PC-9 (cell line): ENCODE measurements at regions not wholly inside any gene's neighbourhood (a gene's known extent, or its start where the extent isn't known, plus 50 kb on each side); places are given as distances from the start of the nearest gene placed in this dataset.

ENCODE experiments used
- BruUV-seq: library from RNA; stranded (reverse); fragments of 400-500 nt; replicated peaks from 2 replicates; lab custom pipeline; 2021; lab: Mats Ljungman, UMichigan
- CTCF ChIA-PET: fragments of 300-600 bp; sonication (Branson Sonifier 250); formaldehyde crosslinking; loops from one replicate; lab custom pipeline; 2022; ENCODE audit warnings: antibody characterized with exemption; lab: Charles Lee
- POLR2A ChIA-PET: fragments of 300-600 bp; sonication (Branson Sonifier 250); formaldehyde crosslinking; loops from one replicate; lab custom pipeline; 2022; ENCODE audit warnings: antibody characterized with exemption; ENCODE audit not compliant: unreplicated experiment; lab: Charles Lee
- DNase-seq, 2 experiments: peaks; one replicate each; pipeline versions ENCODE4 v3.0.0 to v3.0.0-alpha.2; 2015 to 2022; ENCODE audit warnings: mixed read lengths in 1 of 2
- H2AFZ ChIP-seq: fragments of 200-600 bp; sonication (generic); 2 replicates; pipeline ENCODE4 v1.8.1; 2017; ENCODE audit warnings: antibody characterized with exemption
- H3F3A ChIP-seq: fragments of 200-600 bp; sonication (generic); 2 replicates; pipeline ENCODE4 v1.8.1; 2017; ENCODE audit warnings: antibody characterized with exemption, mild to moderate bottlenecking, low read depth; ENCODE audit not compliant: insufficient read depth
- H3K27ac ChIP-seq: fragments of 200-600 bp; sonication (generic); 2 replicates; pipeline ENCODE4 v1.6.1; 2016; ENCODE audit warnings: mixed run types
- H3K27me3 ChIP-seq: fragments of 200-600 bp; sonication (generic); 2 replicates; pipeline ENCODE4 v1.6.1; 2016; ENCODE audit warnings: low read depth, mixed run types; ENCODE audit not compliant: insufficient read depth
- H3K36me3 ChIP-seq: fragments of 200-600 bp; sonication (generic); 2 replicates; pipeline ENCODE4 v1.6.1; 2016; ENCODE audit warnings: low read depth, mixed run types
- H3K4me1 ChIP-seq: fragments of 200-600 bp; sonication (generic); replicated peaks from 2 replicates; pipeline ENCODE4 v1.6.1; 2016; ENCODE audit warnings: mixed run types; ENCODE audit not compliant: insufficient read depth
- H3K4me2 ChIP-seq: fragments of 200-600 bp; sonication (generic); 2 replicates; pipeline ENCODE4 v1.6.1; 2017; ENCODE audit warnings: mixed run types
- H3K4me3 ChIP-seq: fragments of 200-600 bp; sonication (generic); 2 replicates; pipeline ENCODE4 v1.6.1; 2016; ENCODE audit warnings: mixed run types
- H3K79me2 ChIP-seq: fragments of 200-600 bp; sonication (generic); 2 replicates; pipeline ENCODE4 v1.6.1; 2017; ENCODE audit warnings: low read depth, mixed run types
- H3K9me2 ChIP-seq: fragments of 200-600 bp; sonication (generic); 2 replicates; pipeline ENCODE4 v1.8.1; 2017; ENCODE audit warnings: mild to moderate bottlenecking; ENCODE audit not compliant: insufficient read depth
- H3K9me3 ChIP-seq: fragments of 200-600 bp; sonication (generic); 2 replicates; pipeline ENCODE4 v1.8.1; 2016; ENCODE audit warnings: low read depth; ENCODE audit not compliant: insufficient read depth
- H4K20me1 ChIP-seq: fragments of 200-600 bp; sonication (generic); 2 replicates; pipeline ENCODE4 v1.8.1; 2017; ENCODE audit not compliant: insufficient read depth
- CTCF ChIP-seq: fragments of 200-600 bp; sonication (generic); conservative IDR thresholded peaks from 2 replicates; pipeline ENCODE4 v1.6.1; 2017; ENCODE audit warnings: mixed run types, antibody characterized with exemption, mild to moderate bottlenecking, moderate library complexity
- EZH2 ChIP-seq: fragments of 200-600 bp; sonication (generic); IDR thresholded peaks from 2 replicates; pipeline ENCODE4 v1.8.0; 2017; ENCODE audit warnings: antibody characterized with exemption, low read depth
- intact Hi-C: fragments of 100-400 bp; cut with micrococcal nuclease; formaldehyde crosslinking; loops from one replicate; pipeline ENCODE4 v1.10.0; 2022; ENCODE audit not compliant: unreplicated experiment

DNA sequence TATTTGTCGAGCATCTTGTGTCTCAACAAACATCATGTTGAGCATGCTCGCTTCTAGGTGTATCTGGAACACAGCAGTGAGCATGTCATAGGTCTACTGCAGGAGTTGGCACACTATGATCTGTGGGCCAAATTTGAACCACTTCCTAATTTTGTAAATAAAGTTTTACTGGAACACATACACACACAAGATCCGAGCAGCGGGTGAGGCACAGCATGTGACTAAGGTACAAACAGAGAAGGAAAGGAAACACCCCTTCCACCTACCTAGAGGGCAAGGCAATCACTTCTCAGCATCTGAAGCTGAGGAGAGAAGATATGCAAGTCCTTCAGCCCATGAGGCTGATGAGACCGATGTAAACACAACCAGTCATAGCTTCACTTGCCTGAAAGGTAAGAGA is 200.4 kb downstream of the MED10 start:
- no peak overlapping the region for H3K27ac ChIP-seq
- POLR2A ChIA-PET = no interaction called here
- no TSS peak for BruUV-seq

GRCh38 chr5:6176102-6176693 is 202.1 kb downstream of the MED10 start:
- Histone ChIP-seq H3K9me3 (no peaks in the 10 kb centered on the region), H4K20me1 (no peaks in the 10 kb centered on the region), H3K79me2 (no peaks in the 10 kb centered on the region), H3K27ac (no peak overlapping the region), H3K4me3 (no peak overlapping the region), H2AFZ (no peak overlapping the region), H3K36me3 (no peaks in the 10 kb centered on the region), H3F3A (no peaks in the 10 kb centered on the region), H3K27me3 (peaks cover 16% of the 10 kb centered on the region; the same call in 1 of the 2 replicates), H3K4me2 (no peak overlapping the region), H3K4me1 (no peaks in the 10 kb centered on the region), H3K9me2 (no peaks in the 10 kb centered on the region)
- BruUV-seq = no TSS peak
- intact Hi-C loops = no loop called here
- POLR2A ChIA-PET = no interaction called here
- TF ChIP-seq EZH2 (no peak), CTCF (no peak)
- CTCF ChIA-PET = no interaction called here
- no peak for DNase-seq

More for the DNA sequence above, 200.4 kb downstream of the MED10 start:
- Histone ChIP-seq H3F3A (no peaks in the 10 kb centered on the region), H3K9me3 (no peaks in the 10 kb centered on the region), H3K27me3 (peaks cover 32% of the 10 kb centered on the region), H4K20me1 (no peaks in the 10 kb centered on the region), H3K4me1 (no peaks in the 10 kb centered on the region; the same call in 1 of the 2 replicates), H3K9me2 (no peaks in the 10 kb centered on the region), H3K36me3 (no peaks in the 10 kb centered on the region), H3K4me2 (no peak overlapping the region), H3K79me2 (no peaks in the 10 kb centered on the region), H3K4me3 (no peak overlapping the region), H2AFZ (0 out of 2 replicates have a peak overlapping the region, but pooled peaks have one; percentile 11)
- TF ChIP-seq EZH2 (no peak), CTCF (no peak)
- DNase-seq = no peak
- CTCF ChIA-PET = no interaction called here
- intact Hi-C loops = no loop called here

GRCh38 chr5:6175172-6175854 is 203.0 kb downstream of the MED10 start:
- H3K4me1 ChIP-seq = no peaks in the 10 kb centered on the region
- TF ChIP-seq EZH2 (no peak), CTCF (no peak)
- 0 out of 2 replicates have a peak, but pooled peaks cover 15% of the 10 kb centered on the region for H3K27me3 ChIP-seq
- no peak overlapping the region for H2AFZ ChIP-seq
- CTCF ChIA-PET = no interaction called here
- intact Hi-C loops = no loop called here
- H3K4me2 ChIP-seq = no peak overlapping the region
- no peaks in the 10 kb centered on the region for H3K9me2 ChIP-seq
- DNase-seq = no peak
- no peaks in the 10 kb centered on the region for H4K20me1 ChIP-seq
- no peaks in the 10 kb centered on the region for H3K9me3 ChIP-seq
- H3K27ac ChIP-seq = no peak overlapping the region
- no peak overlapping the region for H3K4me3 ChIP-seq
- no peaks in the 10 kb centered on the region for H3K79me2 ChIP-seq
- no TSS peak for BruUV-seq
- H3K36me3 ChIP-seq = no peaks in the 10 kb centered on the region
- POLR2A ChIA-PET = interaction anchor here (0.7 kb wide), 1 partner anchor 182 kb away, joined by 4 read pairs; no protein-coding TSS in a partner anchor
- no peaks in the 10 kb centered on the region for H3F3A ChIP-seq
